K562 (cell line): ENCODE measurements at regions not wholly inside any gene's neighbourhood (a gene's known extent, or its start where the extent isn't known, plus 50 kb on each side); places are given as distances from the start of the nearest gene placed in this dataset.
A peak's percentile ranks its signal among the peaks of the same experiment; 100 is the strongest.

Experiments
- ATAC-seq: fragments of 200-7000 bp; cut with Tn5 transposase; 3 replicates; pipeline ENCODE4 v1.9.1; 2020; ENCODE audit warnings: moderate library complexity
- BruUV-seq: library from RNA; stranded (reverse); fragments of 400-500 nt; replicated peaks from 2 replicates; lab custom pipeline; 2021; lab: Mats Ljungman, UMichigan
- CTCF ChIA-PET: fragments of 300-600 bp; formaldehyde crosslinking; extraction: SDS; loops from one replicate; lab custom pipeline; 2021; ENCODE audit warnings: low intra/inter-chr PET ratio; lab: Yijun Ruan, JAX
- POLR2A ChIA-PET: fragments of 300-600, 350-650 bp; sonication (Branson Sonifier 250); formaldehyde crosslinking; extraction: SDS; loops from one replicate; lab custom pipeline; 2021; ENCODE audit warnings: antibody characterized with exemption, inconsistent platforms; lab: Yijun Ruan, JAX
- DNase-seq, 4 experiments: peaks; one replicate each; pipeline versions ENCODE4 v3.0.0 to v3.0.0-alpha.2; 2011 to 2018; ENCODE audit warnings: low spot score in 3 of 4, mixed read lengths in 3 of 4; ENCODE audit errors: extremely low read depth in 1 of 4
- FAIRE-seq: peaks from 2 replicates; lab custom pipeline; 2011; peaks lifted over from hg19 to GRCh38; lab: Jason Lieb, UNC
- H2AFZ ChIP-seq: 2 replicates; pipeline ENCODE4 v1.6.0; 2011; ENCODE audit warnings: low read depth, low read length, control low read depth, inconsistent platforms
- H3K27ac ChIP-seq: fragments of 200-600 bp; 3 replicates; pipeline ENCODE4 v1.8.0; 2011; ENCODE audit warnings: low read depth, mild to moderate bottlenecking, control low read depth, inconsistent platforms, low read length, moderate library complexity, mixed read lengths; ENCODE audit errors: extremely low read depth
- H3K27me3 ChIP-seq, 2 experiments: fragments of 300-600 bp in 1 of 2; 2 replicates in 1 of 2; 3 replicates in 1 of 2; pipeline versions ENCODE4 v1.6.0 to v1.8.0; 2011; ENCODE audit warnings: inconsistent platforms in 2 of 2, low read length in 2 of 2, mild to moderate bottlenecking in 1 of 2, mixed read lengths in 1 of 2, moderate library complexity in 1 of 2; ENCODE audit not compliant: control insufficient read depth in 2 of 2, insufficient read depth in 2 of 2
- H3K36me3 ChIP-seq: fragments of 300-600 bp; 3 replicates; pipeline ENCODE4 v1.8.0; 2011; ENCODE audit warnings: mild to moderate bottlenecking, low read length, inconsistent platforms; ENCODE audit not compliant: control insufficient read depth, insufficient read depth
- H3K4me1 ChIP-seq, 2 experiments: fragments of 200-600 bp in 1 of 2; replicated peaks in 1 of 2; 2 replicates in 1 of 2; 3 replicates in 1 of 2; pipeline versions ENCODE4 v1.5.1 to v1.8.0; 2011; ENCODE audit warnings: inconsistent platforms in 2 of 2, low read length in 2 of 2, mild to moderate bottlenecking in 1 of 2, mixed read lengths in 1 of 2, moderate library complexity in 1 of 2; ENCODE audit not compliant: control insufficient read depth in 2 of 2, insufficient read depth in 2 of 2
- H3K4me2 ChIP-seq: 2 replicates; pipeline ENCODE4 v1.6.1; 2011; ENCODE audit warnings: low read length, control low read depth, inconsistent platforms, mixed read lengths; ENCODE audit not compliant: insufficient read depth
- H3K4me3 ChIP-seq: fragments of 200-600 bp; sonication (generic), shearing (Covaris generic); 2 replicates; pipeline ENCODE4 v1.5.1; 2016; ENCODE audit warnings: control low read depth, inconsistent platforms
- H3K79me2 ChIP-seq: fragments of 200-600 bp; 3 replicates; pipeline ENCODE4 v1.8.0; 2011; ENCODE audit warnings: low read length, inconsistent platforms; ENCODE audit not compliant: control insufficient read depth, insufficient read depth
- H3K9ac ChIP-seq, 2 experiments: 2 replicates each; pipeline versions ENCODE4 v1.6.0 to v1.6.1; 2011; ENCODE audit warnings: low read depth in 2 of 2, low read length in 2 of 2, control low read depth in 1 of 2, inconsistent platforms in 1 of 2, mild to moderate bottlenecking in 1 of 2, mixed read lengths in 1 of 2; ENCODE audit not compliant: insufficient read depth in 1 of 2
- H3K9me1 ChIP-seq: one replicate; pipeline ENCODE4 v1.6.0; 2011; ENCODE audit warnings: inconsistent platforms, mild to moderate bottlenecking, low read length, moderate library complexity; ENCODE audit not compliant: control insufficient read depth, insufficient read depth
- H3K9me3 ChIP-seq: replicated peaks from 2 replicates; pipeline ENCODE4 v1.5.1; 2011; ENCODE audit warnings: low read depth, low read length, inconsistent platforms; ENCODE audit not compliant: control insufficient read depth, insufficient read depth
- H4K20me1 ChIP-seq: replicated peaks from 2 replicates; pipeline ENCODE4 v1.6.1; 2011; ENCODE audit warnings: low read length, inconsistent platforms, mixed read lengths; ENCODE audit not compliant: control insufficient read depth, insufficient read depth
- CREB1 ChIP-seq, 2 experiments: sonication (generic) in 1 of 2; formaldehyde crosslinking in 1 of 2; IDR thresholded peaks; 2 replicates each; pipeline versions ENCODE4 v1.6.1 to v1.8.0; 2012 to 2022; ENCODE audit warnings: inconsistent platforms in 1 of 2, mild to moderate bottlenecking in 1 of 2, missing genetic modification reagents in 1 of 2, moderate library complexity in 1 of 2
- GTF2A2 ChIP-seq: IDR thresholded peaks from 2 replicates; pipeline ENCODE4 v1.6.1; 2016; ENCODE audit warnings: mild to moderate bottlenecking, missing genetic modification characterization, missing compliant biosample characterization
- HDAC3 ChIP-seq: fragments of 450-650 bp; IDR thresholded peaks from 2 replicates; pipeline ENCODE4 v1.6.1; 2018; ENCODE audit warnings: borderline replicate concordance, mild to moderate bottlenecking, moderate library complexity; ENCODE audit not compliant: partially characterized antibody
- KDM4B ChIP-seq, 2 experiments: fragments of 450-650 bp in 1 of 2; sonication (generic) in 1 of 2; IDR thresholded peaks; 2 replicates each; pipeline ENCODE4 v1.6.1; 2016 to 2017; ENCODE audit warnings: borderline replicate concordance in 2 of 2, antibody characterized with exemption in 1 of 2, low read depth in 1 of 2, mild to moderate bottlenecking in 1 of 2
- XRCC5 ChIP-seq: fragments of 200-400 bp; formaldehyde crosslinking; IDR thresholded peaks from 2 replicates; pipeline ENCODE4 v1.6.1; 2017; ENCODE audit warnings: low read depth, mild to moderate bottlenecking, low read length
- WGBS: fragments of 100-300 bp; shearing (Covaris generic); methylation state at CpG from one replicate; pipeline ENCODE4 v1.1.6; 2016; ENCODE audit warnings: low coverage, mixed read lengths; ENCODE audit not compliant: insufficient coverage; ENCODE audit errors: missing lambda C conversion rate; 5-methylcytosine and 5-hydroxymethylcytosine counted together
- in situ Hi-C: fragments of 300-500 bp; cut with MboI; formaldehyde crosslinking; loops from 4 replicates; pipeline ENCODE4 v1.15.0; 2018; ENCODE audit warnings: inconsistent platforms, mixed read lengths
- intact Hi-C: fragments of 100-400 bp; cut with micrococcal nuclease; formaldehyde crosslinking; loops from 2 replicates; pipeline ENCODE4 v1.14.2; 2022
- TF ChIP-seq, protein P1 (sequence below), 2 experiments: fragments of 450-650 bp; IDR thresholded peaks; 2 replicates each; pipeline ENCODE4 v1.6.1; 2018; ENCODE audit warnings: mild to moderate bottlenecking in 2 of 2, low read depth in 1 of 2; ENCODE audit not compliant: partially characterized antibody in 2 of 2
- TF ChIP-seq, protein P2 (sequence below): fragments of 450-650 bp; formaldehyde crosslinking; IDR thresholded peaks from 2 replicates; pipeline ENCODE4 v1.4.0; 2020; ENCODE audit warnings: mild to moderate bottlenecking, moderate library complexity
- TF ChIP-seq, protein P3 (sequence below), 2 experiments: IDR thresholded peaks; 2 replicates each; pipeline ENCODE4 v1.6.1; 2012; ENCODE audit warnings: improper control_type of control experiment in 2 of 2, low read depth in 2 of 2, low read length in 2 of 2, borderline replicate concordance in 1 of 2
- TF ChIP-seq, protein P4 (sequence below): sonication (generic); formaldehyde crosslinking; IDR thresholded peaks from 2 replicates; pipeline ENCODE4 v1.8.0; 2022; ENCODE audit warnings: mild to moderate bottlenecking, missing genetic modification reagents

DNA sequence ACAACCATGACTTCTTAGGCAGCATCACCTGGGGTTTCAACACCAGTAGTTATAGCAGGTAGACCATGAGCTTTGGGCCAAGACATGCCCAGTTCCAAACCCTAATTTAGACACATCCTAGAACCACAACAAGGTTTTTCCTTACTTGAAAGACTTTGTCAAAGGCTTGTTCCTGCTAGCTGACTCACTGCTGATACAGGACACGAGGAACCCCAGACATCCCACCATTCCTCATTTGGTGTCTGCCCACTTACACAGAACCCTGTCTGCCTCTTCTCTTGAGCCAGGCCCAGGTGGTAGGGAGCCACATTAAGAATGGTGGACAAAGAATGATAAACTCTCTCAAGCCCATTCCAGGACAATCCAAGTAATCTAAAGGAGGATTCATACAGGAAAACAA is 109.0 kb downstream of the CCDC71L start:
- Histone ChIP-seq H3K36me3 (no peaks in the 10 kb centered on the region), H3K9me3 (no peaks in the 10 kb centered on the region), H3K79me2 (no peaks in the 10 kb centered on the region), H3K9ac (no peak overlapping the region), H4K20me1 (no peaks in the 10 kb centered on the region), H3K4me2 (no peak overlapping the region), H3K4me1 (peaks cover 3 to 30% of the 10 kb centered on the region in 2 experiments; a peak in 4 of 5 replicates), H3K27ac (peak overlapping the region; percentile 28; the same call in 1 of the 3 replicates), H3K27me3 (no peaks in the 10 kb centered on the region), H3K9me1 (no peaks in the 10 kb centered on the region), H2AFZ (peak overlapping the region; percentile 54), H3K4me3 (no peak overlapping the region)
- TF ChIP-seq HDAC3 (no peak), CREB1 (IDR thresholded peaks at IDR 0.05) (no peak), CREB1 (CRISPR knock-in tag; IDR thresholded peaks at IDR 0.05) (0 out of 2 replicates have a peak, but pooled peaks have one; percentile 38), KDM4B (IDR thresholded peaks at IDR 0.05; ENCODE audit: borderline replicate concordance in 2 of 2, low read depth in 1 of 2) (no peak), GTF2A2 (tag) (no peak), XRCC5 (no peak)
- TF ChIP-seq, protein P1, sequence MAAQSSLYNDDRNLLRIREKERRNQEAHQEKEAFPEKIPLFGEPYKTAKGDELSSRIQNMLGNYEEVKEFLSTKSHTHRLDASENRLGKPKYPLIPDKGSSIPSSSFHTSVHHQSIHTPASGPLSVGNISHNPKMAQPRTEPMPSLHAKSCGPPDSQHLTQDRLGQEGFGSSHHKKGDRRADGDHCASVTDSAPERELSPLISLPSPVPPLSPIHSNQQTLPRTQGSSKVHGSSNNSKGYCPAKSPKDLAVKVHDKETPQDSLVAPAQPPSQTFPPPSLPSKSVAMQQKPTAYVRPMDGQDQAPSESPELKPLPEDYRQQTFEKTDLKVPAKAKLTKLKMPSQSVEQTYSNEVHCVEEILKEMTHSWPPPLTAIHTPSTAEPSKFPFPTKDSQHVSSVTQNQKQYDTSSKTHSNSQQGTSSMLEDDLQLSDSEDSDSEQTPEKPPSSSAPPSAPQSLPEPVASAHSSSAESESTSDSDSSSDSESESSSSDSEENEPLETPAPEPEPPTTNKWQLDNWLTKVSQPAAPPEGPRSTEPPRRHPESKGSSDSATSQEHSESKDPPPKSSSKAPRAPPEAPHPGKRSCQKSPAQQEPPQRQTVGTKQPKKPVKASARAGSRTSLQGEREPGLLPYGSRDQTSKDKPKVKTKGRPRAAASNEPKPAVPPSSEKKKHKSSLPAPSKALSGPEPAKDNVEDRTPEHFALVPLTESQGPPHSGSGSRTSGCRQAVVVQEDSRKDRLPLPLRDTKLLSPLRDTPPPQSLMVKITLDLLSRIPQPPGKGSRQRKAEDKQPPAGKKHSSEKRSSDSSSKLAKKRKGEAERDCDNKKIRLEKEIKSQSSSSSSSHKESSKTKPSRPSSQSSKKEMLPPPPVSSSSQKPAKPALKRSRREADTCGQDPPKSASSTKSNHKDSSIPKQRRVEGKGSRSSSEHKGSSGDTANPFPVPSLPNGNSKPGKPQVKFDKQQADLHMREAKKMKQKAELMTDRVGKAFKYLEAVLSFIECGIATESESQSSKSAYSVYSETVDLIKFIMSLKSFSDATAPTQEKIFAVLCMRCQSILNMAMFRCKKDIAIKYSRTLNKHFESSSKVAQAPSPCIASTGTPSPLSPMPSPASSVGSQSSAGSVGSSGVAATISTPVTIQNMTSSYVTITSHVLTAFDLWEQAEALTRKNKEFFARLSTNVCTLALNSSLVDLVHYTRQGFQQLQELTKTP (IDR thresholded peaks at IDR 0.05; ENCODE audit: low read depth in 1 of 2, partially characterized antibody in 2 of 2) = no peak
- TF ChIP-seq, protein P2, sequence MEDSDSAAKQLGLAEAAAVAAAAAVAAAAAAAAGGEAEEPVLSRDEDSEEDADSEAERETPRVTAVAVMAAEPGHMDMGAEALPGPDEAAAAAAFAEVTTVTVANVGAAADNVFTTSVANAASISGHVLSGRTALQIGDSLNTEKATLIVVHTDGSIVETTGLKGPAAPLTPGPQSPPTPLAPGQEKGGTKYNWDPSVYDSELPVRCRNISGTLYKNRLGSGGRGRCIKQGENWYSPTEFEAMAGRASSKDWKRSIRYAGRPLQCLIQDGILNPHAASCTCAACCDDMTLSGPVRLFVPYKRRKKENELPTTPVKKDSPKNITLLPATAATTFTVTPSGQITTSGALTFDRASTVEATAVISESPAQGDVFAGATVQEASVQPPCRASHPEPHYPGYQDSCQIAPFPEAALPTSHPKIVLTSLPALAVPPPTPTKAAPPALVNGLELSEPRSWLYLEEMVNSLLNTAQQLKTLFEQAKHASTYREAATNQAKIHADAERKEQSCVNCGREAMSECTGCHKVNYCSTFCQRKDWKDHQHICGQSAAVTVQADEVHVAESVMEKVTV = no peak
- TF ChIP-seq, protein P3, sequence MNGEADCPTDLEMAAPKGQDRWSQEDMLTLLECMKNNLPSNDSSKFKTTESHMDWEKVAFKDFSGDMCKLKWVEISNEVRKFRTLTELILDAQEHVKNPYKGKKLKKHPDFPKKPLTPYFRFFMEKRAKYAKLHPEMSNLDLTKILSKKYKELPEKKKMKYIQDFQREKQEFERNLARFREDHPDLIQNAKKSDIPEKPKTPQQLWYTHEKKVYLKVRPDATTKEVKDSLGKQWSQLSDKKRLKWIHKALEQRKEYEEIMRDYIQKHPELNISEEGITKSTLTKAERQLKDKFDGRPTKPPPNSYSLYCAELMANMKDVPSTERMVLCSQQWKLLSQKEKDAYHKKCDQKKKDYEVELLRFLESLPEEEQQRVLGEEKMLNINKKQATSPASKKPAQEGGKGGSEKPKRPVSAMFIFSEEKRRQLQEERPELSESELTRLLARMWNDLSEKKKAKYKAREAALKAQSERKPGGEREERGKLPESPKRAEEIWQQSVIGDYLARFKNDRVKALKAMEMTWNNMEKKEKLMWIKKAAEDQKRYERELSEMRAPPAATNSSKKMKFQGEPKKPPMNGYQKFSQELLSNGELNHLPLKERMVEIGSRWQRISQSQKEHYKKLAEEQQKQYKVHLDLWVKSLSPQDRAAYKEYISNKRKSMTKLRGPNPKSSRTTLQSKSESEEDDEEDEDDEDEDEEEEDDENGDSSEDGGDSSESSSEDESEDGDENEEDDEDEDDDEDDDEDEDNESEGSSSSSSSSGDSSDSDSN (IDR thresholded peaks at IDR 0.05; ENCODE audit: borderline replicate concordance in 1 of 2, low read depth in 2 of 2, low read length in 2 of 2) = 0 out of 4 replicates have a peak, but pooled peaks of 1 of the 2 experiments have one; percentile 13
- TF ChIP-seq, protein P4, sequence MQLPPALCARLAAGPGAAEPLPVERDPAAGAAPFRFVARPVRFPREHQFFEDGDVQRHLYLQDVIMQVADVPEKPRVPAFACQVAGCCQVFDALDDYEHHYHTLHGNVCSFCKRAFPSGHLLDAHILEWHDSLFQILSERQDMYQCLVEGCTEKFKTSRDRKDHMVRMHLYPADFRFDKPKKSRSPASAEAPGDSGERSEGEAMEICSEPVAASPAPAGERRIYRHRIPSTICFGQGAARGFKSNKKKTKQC (CRISPR knock-in tag) = no peak
- 42% methylated on average over 1 of the region's 1 CpG for WGBS
- in situ Hi-C loops = no loop called here
- ChIA-PET CTCF (no interaction called here), POLR2A (interaction anchor here (0.5 to 1.1 kb wide), 2 partner anchors 9 to 230 kb away, joined by 3 read pairs; no protein-coding TSS in a partner anchor)
- BruUV-seq = no TSS peak
- FAIRE-seq (no peak), DNase-seq (no peak), ATAC-seq (no peak)
- intact Hi-C loops = no loop called here
